WTC11 (cell line): ENCODE measurements at regions not wholly inside any gene's neighbourhood (a gene's known extent, or its start where the extent isn't known, plus 50 kb on each side); places are given as distances from the start of the nearest gene placed in this dataset.

Source experiments
- ATF6 ChIP-seq: sonication (generic); formaldehyde crosslinking; IDR thresholded peaks from 2 replicates; pipeline ENCODE4 v1.8.1; 2023; ENCODE audit warnings: mild to moderate bottlenecking, missing genetic modification reagents
- CBFB ChIP-seq: sonication (generic); formaldehyde crosslinking; IDR thresholded peaks from 2 replicates; pipeline ENCODE4 v1.8.1; 2022; ENCODE audit warnings: mild to moderate bottlenecking, low read depth, missing genetic modification reagents
- CREM ChIP-seq: sonication (generic); formaldehyde crosslinking; IDR thresholded peaks from 2 replicates; pipeline ENCODE4 v1.8.1; 2022; ENCODE audit warnings: mild to moderate bottlenecking, missing genetic modification reagents, moderate library complexity
- CTCF ChIP-seq: fragments of 200-600 bp; IDR thresholded peaks from 2 replicates; pipeline ENCODE4 v1.8.0; 2022; ENCODE audit warnings: antibody characterized with exemption
- E2F1 ChIP-seq: sonication (generic); formaldehyde crosslinking; IDR thresholded peaks from 2 replicates; pipeline ENCODE4 v1.8.0; 2022; ENCODE audit warnings: mild to moderate bottlenecking, missing genetic modification reagents
- FOXK1 ChIP-seq: sonication (generic); formaldehyde crosslinking; IDR thresholded peaks from 2 replicates; pipeline ENCODE4 v1.8.0; 2022; ENCODE audit warnings: mild to moderate bottlenecking, moderate library complexity, missing genetic modification reagents
- MAX ChIP-seq: sonication (generic); formaldehyde crosslinking; IDR thresholded peaks from 2 replicates; pipeline ENCODE4 v1.8.0; 2022; ENCODE audit warnings: mild to moderate bottlenecking, missing genetic modification reagents
- SP1 ChIP-seq: sonication (generic); formaldehyde crosslinking; conservative IDR thresholded peaks from 2 replicates; pipeline ENCODE4 v1.8.1; 2022; ENCODE audit warnings: missing genetic modification reagents
- TEAD4 ChIP-seq: sonication (generic); formaldehyde crosslinking; IDR thresholded peaks from 2 replicates; pipeline ENCODE4 v1.8.0; 2022; ENCODE audit warnings: mild to moderate bottlenecking, missing genetic modification reagents
- ZNF281 ChIP-seq: sonication (generic); formaldehyde crosslinking; IDR thresholded peaks from 2 replicates; pipeline ENCODE4 v1.8.0; 2023; ENCODE audit warnings: mild to moderate bottlenecking, missing genetic modification reagents

- TF ChIP-seq CTCF: no peak
- TF ChIP-seq CREM (CRISPR knock-in tag): no peak
- no peak for TF ChIP-seq ZNF281 (CRISPR knock-in tag)
- TF ChIP-seq E2F1 (CRISPR knock-in tag): no peak
- TF ChIP-seq CBFB (CRISPR knock-in tag): no peak
- no peak for TF ChIP-seq TEAD4 (CRISPR knock-in tag)
- TF ChIP-seq ATF6 (CRISPR knock-in tag): no peak
- TF ChIP-seq SP1 (CRISPR knock-in tag): no peak
- no peak for TF ChIP-seq MAX
- TF ChIP-seq FOXK1: no peak
Measured at GRCh38 chr13:37484056-37484455, 114.5 kb downstream of the POSTN start.
